GM18508 (cell line): ENCODE measurements at regions not wholly inside any gene's neighbourhood (a gene's known extent, or its start where the extent isn't known, plus 50 kb on each side); places are given as distances from the start of the nearest gene placed in this dataset.

Source experiments
- ATAC-seq: cut with Tn5 transposase; IDR thresholded peaks from one replicate; pipeline ENCODE4 v1.9.1; 2021; ENCODE audit warnings: moderate number of reproducible peaks; ENCODE audit not compliant: insufficient read depth, unreplicated experiment

DNA sequence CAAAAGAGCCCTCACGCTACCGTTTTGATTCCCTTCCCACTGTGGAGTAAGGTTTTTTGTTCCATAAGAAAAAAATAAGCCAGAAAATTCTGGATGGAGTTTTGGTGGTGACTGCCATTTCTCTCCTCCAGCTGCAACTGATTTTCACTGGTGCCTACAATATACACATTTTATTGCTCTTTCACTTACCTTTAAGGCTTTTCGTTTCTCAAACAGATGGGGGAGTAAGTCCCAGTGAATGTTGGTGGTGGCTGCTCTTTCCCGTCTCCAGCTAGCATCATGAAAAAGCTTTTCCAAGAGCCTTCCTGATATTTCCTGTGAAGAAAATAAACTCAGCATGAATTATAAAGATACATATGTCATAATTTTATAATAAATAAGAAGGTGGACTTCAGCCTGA, 932.5 kb upstream of the PIK3C3 start:
- ATAC-seq: no peak

DNA sequence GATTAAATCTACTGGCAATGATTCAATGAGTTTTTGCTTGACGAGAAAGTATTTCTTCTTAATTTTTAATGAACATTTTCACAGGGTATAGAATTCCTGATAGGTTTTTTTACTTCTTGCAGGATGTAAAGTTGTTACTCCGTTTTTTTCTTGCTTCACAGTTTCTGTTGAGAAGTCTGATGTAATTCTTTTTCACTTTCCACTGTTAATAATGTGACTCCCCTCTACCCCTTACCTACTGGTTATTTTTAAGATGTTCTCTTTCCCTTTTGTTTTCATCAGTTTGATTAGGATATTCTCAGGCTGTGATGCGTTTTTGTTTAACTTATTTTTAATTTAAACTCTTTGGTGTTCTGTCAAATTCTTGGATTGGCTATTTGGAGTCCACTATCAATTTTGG, 933.9 kb upstream of the PIK3C3 start:
- no peak for ATAC-seq

- ATAC-seq: no peak
Measured at GRCh38 chr18:41012194-41012593, 942.8 kb upstream of the PIK3C3 start.

- ATAC-seq: no peak
Measured at GRCh38 chr18:41009926-41010325, 945.1 kb upstream of the PIK3C3 start.

GRCh38 chr18:41004324-41004723, 950.7 kb upstream of the PIK3C3 start:
- ATAC-seq: no peak

GRCh38 chr18:40995529-40995928, 959.5 kb upstream of the PIK3C3 start:
- ATAC-seq: no peak

- no peak for ATAC-seq
Measured at GRCh38 chr18:40993363-40993762, 961.7 kb upstream of the PIK3C3 start.

GRCh38 chr18:40987581-40987980, 967.5 kb upstream of the PIK3C3 start:
- no peak for ATAC-seq

DNA sequence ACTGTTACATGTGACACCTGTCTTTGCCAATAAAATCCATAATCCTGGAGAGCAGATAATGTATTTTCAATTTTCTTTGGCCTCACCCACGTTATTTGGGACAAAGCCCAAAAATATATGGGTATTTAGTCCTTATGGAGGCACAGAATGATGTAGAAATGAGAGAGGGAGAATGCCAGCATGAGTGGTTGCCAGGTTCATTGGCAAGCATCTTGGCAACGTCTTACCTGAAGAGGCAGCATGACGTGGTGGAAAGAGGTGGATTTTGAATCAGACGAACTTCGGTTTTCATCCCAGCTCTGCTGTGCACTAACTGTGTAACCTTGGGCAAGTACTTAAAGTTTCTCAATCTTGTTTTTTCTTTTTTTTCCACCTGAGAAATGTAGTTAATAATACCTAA, 969.6 kb upstream of the PIK3C3 start:
- ATAC-seq: no peak

DNA sequence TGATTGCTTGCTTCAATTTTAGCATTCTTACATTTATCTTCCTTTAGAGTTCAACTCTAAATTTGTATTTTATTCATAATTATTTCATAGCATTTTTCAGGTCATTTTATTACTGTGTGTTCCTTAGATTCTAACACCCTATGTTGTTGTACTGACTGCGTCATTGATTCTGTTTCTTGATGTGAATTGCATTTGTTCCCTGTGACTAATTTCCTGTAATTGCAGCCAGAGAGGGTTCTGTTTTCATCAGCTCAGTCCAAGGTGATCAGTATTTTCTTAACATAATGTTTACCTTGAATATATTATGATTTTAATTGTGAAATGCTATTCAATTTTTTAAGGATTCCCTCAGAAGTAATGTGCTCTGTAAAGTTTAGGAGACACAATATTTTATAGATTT, 970.2 kb upstream of the PIK3C3 start:
- ATAC-seq: no peak

GRCh38 chr18:40983835-40984234, 971.2 kb upstream of the PIK3C3 start:
- ATAC-seq: no peak

- ATAC-seq: no peak
Measured at GRCh38 chr18:40980171-40980570, 974.9 kb upstream of the PIK3C3 start.

- no peak for ATAC-seq
Measured at GRCh38 chr18:40976050-40976449, 979.0 kb upstream of the PIK3C3 start.

DNA sequence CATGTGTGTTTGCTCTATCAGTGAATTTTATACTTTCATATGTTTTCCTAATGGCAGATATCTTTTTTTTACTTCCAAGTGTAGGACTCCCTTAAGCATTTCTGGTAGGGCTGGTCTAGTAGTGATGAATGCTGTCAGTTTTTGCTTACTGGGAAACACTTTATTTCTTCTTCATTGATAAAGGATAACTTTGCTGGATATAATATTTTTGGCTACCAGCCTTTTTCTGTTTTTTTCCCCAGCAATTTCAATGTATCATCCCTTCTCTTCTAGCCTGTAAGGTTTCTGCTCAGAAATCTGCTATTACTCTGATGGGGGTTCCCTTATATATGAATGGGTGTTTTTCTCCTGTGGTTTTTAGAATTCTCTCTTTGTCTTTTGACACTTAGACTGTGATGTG, 980.6 kb upstream of the PIK3C3 start:
- no peak for ATAC-seq

- no peak for ATAC-seq
Measured at GRCh38 chr18:40962784-40963183, 992.2 kb upstream of the PIK3C3 start.

GRCh38 chr18:40957533-40958070, 997.4 kb upstream of the PIK3C3 start:
- no peak for ATAC-seq

DNA sequence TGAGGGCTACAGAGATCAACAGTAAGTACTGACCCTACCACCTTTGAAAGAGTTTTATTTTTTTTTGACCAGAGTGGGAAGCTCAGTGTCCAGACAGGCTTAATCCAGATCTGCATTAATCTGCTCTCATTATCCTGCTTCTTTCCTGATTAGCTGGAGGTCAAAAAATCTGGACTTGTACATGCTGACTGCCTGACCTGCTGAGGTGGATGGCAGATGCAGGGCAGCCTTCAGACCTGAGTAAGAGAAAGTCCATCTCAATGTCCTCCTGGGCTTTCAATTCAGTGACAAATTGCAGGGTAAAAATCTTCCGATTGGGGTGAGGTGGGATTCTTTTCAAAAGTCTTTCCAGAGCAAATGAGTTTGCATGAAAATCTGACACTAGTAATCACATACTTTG, 998.8 kb upstream of the PIK3C3 start:
- ATAC-seq: no peak

DNA sequence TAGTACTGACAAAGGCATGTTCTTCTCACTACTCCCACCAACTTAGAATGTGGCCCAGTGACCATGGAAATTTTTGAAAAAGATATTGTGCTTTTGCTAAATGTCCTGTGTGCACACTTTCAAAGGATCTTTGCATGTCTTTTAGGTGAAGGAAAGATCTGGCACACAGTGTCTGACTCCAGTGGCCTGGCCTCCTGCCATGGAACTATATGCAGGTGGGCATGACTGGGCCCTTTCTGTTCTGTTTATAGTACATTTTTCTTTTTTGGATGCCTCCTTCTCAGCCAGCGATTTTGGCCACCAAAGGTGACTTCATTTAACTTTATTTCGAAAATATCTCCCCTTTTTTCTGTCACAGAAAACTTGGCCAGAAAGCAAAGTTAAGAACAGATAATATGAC, 999.7 kb upstream of the PIK3C3 start:
- ATAC-seq: no peak

- ATAC-seq: no peak
Measured at GRCh38 chr18:40949114-40949950, 1005.7 kb upstream of the PIK3C3 start.

GRCh38 chr18:40944576-40944975, 1010.5 kb upstream of the PIK3C3 start:
- no peak for ATAC-seq

- ATAC-seq: no peak
Measured at GRCh38 chr18:40939656-40940515, 1015.1 kb upstream of the PIK3C3 start.
